Activated B cell treated with CpG ODN at 0.5 μM for 24 hours (primary cell): ENCODE measurements at regions not wholly inside any gene's neighbourhood (a gene's known extent, or its start where the extent isn't known, plus 50 kb on each side); places are given as distances from the start of the nearest gene placed in this dataset.
"Not testable (repeated sequence)": the region's sequence is repeated elsewhere in the genome, so short reads cannot be mapped to it uniquely, and the experiment has no call there.

Experiments used
- ATAC-seq: fragments of 200-7000 bp; cut with Tn5 transposase; one replicate; pipeline ENCODE4 v1.10.0; 2021; ENCODE audit warnings: low read depth, mild to moderate bottlenecking, moderate library complexity
- CTCF ChIA-PET: fragments of 350-600 bp; sonication (Branson Sonifier 250); formaldehyde crosslinking; loops from one replicate; lab custom pipeline; 2021; ENCODE audit warnings: antibody characterized with exemption; lab: Charles Lee
- POLR2A ChIA-PET: fragments of 350-600 bp; sonication (Branson Sonifier 250); formaldehyde crosslinking; loops from one replicate; lab custom pipeline; 2021; ENCODE audit warnings: antibody characterized with exemption; lab: Charles Lee
- DNase-seq: peaks from one replicate; pipeline ENCODE4 v3.0.0; 2022
- H3K27ac Mint-ChIP-seq: one replicate; pipeline ENCODE4 v1.8.0; 2020; ENCODE audit warnings: mixed read lengths
- H3K27me3 Mint-ChIP-seq: one replicate; pipeline ENCODE4 v1.8.0; 2021; ENCODE audit warnings: mixed read lengths
- H3K36me3 Mint-ChIP-seq: one replicate; pipeline ENCODE4 v1.8.0; 2021; ENCODE audit warnings: low read depth, mixed read lengths
- H3K4me1 Mint-ChIP-seq: one replicate; pipeline ENCODE4 v1.8.0; 2021; ENCODE audit warnings: mixed read lengths
- H3K4me3 Mint-ChIP-seq: one replicate; pipeline ENCODE4 v1.8.0; 2020; ENCODE audit warnings: mild to moderate bottlenecking, mixed read lengths
- H3K9me3 Mint-ChIP-seq: one replicate; pipeline ENCODE4 v1.8.0; 2020; ENCODE audit warnings: mixed read lengths
- intact Hi-C: fragments of 100-400 bp; cut with micrococcal nuclease; formaldehyde crosslinking; loops from one replicate; pipeline ENCODE4 v1.15.1; 2024
- TF ChIP-seq, protein P1 (sequence below): fragments of 200-600 bp; IDR thresholded peaks from one replicate; pipeline ENCODE4 v1.8.0; 2022; ENCODE audit warnings: antibody characterized with exemption, mild to moderate bottlenecking

DNA sequence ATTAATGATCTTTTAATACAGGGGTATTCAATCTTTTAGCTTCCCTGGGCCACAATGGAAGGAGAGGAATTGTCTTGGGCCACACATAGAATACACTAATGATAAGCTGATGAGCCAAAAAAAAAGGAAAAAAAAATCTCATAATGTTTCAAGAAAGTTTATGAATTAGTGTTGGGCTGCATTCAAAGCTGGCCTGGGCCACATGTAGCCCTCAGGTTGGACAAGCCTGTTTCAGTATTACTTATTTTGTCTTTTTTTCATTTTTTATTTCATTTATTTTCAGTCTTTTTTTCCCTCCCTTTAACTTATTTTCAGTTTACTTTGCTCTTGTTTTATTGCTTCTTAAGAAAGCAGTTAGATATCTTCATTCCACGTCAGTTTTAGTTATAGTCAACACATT lies 2171.8 kb upstream of the DEFB115 start:
- Mint-ChIP-seq H3K4me1 (no peaks in the 10 kb centered on the region), H3K4me3 (no peak overlapping the region), H3K27ac (no peak overlapping the region), H3K9me3 (peaks cover 21% of the 10 kb centered on the region), H3K27me3 (no peaks in the 10 kb centered on the region), H3K36me3 (no peaks in the 10 kb centered on the region)
- intact Hi-C loops: no loop called here
- ChIA-PET CTCF (no interaction called here), POLR2A (no interaction called here)
- TF ChIP-seq, protein P1, sequence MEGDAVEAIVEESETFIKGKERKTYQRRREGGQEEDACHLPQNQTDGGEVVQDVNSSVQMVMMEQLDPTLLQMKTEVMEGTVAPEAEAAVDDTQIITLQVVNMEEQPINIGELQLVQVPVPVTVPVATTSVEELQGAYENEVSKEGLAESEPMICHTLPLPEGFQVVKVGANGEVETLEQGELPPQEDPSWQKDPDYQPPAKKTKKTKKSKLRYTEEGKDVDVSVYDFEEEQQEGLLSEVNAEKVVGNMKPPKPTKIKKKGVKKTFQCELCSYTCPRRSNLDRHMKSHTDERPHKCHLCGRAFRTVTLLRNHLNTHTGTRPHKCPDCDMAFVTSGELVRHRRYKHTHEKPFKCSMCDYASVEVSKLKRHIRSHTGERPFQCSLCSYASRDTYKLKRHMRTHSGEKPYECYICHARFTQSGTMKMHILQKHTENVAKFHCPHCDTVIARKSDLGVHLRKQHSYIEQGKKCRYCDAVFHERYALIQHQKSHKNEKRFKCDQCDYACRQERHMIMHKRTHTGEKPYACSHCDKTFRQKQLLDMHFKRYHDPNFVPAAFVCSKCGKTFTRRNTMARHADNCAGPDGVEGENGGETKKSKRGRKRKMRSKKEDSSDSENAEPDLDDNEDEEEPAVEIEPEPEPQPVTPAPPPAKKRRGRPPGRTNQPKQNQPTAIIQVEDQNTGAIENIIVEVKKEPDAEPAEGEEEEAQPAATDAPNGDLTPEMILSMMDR: no peak
- DNase-seq (no peak), ATAC-seq (no peak)

DNA sequence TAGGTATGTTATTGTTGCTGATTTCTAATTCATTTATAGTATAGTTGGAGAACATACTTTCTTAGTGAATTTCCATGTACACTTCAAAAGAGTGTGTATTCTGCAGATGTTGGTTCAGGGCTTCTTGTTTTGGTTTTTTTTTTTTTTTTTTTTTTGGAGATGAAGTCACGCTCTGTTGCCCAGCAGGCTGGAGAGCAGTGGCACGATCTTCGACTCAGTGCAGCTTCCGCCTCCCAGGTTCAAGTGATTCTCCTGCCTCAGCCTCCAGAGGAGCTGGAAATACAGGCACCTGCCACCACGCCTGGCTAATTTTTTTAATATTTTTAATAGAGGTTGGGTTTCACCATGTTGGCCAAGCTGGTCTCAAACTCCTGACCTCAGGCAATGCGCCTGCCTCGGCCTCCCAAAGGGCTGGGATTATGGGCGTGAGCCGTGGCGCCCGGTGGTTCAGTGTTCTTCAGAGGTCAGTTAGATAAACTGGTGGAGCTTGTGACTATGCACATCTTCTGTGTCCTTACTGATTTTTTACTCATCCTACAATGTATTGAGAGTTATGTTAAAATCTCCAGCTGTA lies 2171.2 kb upstream of the DEFB115 start:
- H3K36me3 Mint-ChIP-seq, ATAC-seq, DNase-seq, intact Hi-C loops, POLR2A ChIA-PET, H3K4me3 Mint-ChIP-seq, CTCF ChIA-PET, H3K27ac Mint-ChIP-seq, H3K4me1 Mint-ChIP-seq, H3K27me3 Mint-ChIP-seq: not testable (repeated sequence)
- H3K9me3 Mint-ChIP-seq: peaks cover 21% of the 10 kb centered on the region

DNA sequence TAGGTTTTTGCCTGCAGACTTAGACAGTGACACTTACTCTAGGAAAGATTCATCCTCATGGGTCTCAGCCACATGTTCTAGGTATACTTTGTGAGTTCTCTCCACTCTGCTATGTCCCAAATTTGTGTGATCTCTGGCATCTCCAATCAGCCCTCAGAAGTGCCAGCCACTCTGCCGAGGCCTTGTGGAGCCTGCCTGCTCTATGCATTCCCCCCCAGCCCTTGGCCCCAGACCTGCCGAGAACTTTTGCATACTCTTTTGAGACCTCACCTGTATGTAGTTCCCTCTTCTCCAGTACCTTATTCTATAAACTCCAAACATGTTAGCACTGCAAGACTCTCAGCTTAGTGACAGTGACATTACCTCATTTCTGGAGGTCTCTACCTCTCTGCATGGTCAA lies 2170.5 kb upstream of the DEFB115 start:
- DNase-seq (no peak), ATAC-seq (no peak)
- POLR2A ChIA-PET: no interaction called here
- Mint-ChIP-seq H3K36me3 (no peaks in the 10 kb centered on the region), H3K4me3 (no peak overlapping the region), H3K4me1 (no peaks in the 10 kb centered on the region), H3K27ac (no peak overlapping the region), H3K9me3 (peaks cover 21% of the 10 kb centered on the region), H3K27me3 (no peaks in the 10 kb centered on the region)
- CTCF ChIA-PET: no interaction called here
- intact Hi-C loops: no loop called here
- TF ChIP-seq, protein P1: no peak

- ATAC-seq, H3K27me3 Mint-ChIP-seq, H3K27ac Mint-ChIP-seq, intact Hi-C loops, H3K36me3 Mint-ChIP-seq, H3K4me3 Mint-ChIP-seq, POLR2A ChIA-PET, CTCF ChIA-PET, H3K4me1 Mint-ChIP-seq, DNase-seq: not testable (repeated sequence)
- peaks cover 21% of the 10 kb centered on the region for H3K9me3 Mint-ChIP-seq
Measured at GRCh38 chr20:29087887-29088286, 2169.6 kb upstream of the DEFB115 start.

DNA sequence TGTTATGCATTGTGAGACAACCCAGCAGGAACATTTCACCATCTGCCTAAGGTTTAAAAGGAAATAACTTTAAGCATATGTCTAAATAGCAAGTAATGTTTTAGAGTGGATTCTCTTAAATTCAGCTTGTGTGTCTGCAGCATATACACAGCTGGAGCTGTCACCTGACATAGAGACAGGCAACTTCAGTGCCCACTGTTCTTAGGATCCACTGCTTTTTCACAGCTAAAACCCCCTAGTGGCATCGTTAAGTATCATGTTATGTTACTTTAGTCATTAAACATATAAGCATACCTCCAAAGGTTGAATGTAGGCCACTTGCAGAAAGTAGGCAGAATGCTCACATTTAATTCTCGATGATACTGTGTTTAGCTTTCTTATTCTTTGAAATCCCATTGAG lies 2169.0 kb upstream of the DEFB115 start:
- H3K27ac Mint-ChIP-seq, H3K4me3 Mint-ChIP-seq, DNase-seq, CTCF ChIA-PET, H3K4me1 Mint-ChIP-seq, H3K36me3 Mint-ChIP-seq, H3K27me3 Mint-ChIP-seq, intact Hi-C loops, ATAC-seq, POLR2A ChIA-PET: not testable (repeated sequence)
- peaks cover 20% of the 10 kb centered on the region for H3K9me3 Mint-ChIP-seq

DNA sequence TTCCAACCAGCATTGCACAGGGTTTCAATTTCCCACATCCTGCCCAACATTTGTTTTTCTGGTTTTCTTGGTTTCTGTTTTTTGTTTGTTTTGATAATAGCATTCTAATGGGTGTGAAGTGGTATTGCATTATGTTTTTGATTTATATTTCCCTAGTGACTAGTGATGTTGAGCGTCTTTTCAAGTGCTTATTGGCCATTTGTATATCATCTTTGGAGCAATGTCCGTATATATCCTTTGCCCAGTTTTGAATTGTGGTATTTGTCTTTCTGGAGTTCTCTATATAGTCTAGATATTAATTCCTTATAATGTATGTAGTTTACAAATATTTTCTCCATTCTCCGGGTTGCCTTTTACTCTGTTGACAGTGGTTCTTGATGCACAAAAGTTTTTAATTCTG lies 2168.1 kb upstream of the DEFB115 start:
- POLR2A ChIA-PET, H3K27ac Mint-ChIP-seq, intact Hi-C loops, ATAC-seq, CTCF ChIA-PET, H3K36me3 Mint-ChIP-seq, H3K4me3 Mint-ChIP-seq, H3K4me1 Mint-ChIP-seq, DNase-seq, H3K27me3 Mint-ChIP-seq: not testable (repeated sequence)
- H3K9me3 Mint-ChIP-seq: peaks cover 18% of the 10 kb centered on the region

DNA sequence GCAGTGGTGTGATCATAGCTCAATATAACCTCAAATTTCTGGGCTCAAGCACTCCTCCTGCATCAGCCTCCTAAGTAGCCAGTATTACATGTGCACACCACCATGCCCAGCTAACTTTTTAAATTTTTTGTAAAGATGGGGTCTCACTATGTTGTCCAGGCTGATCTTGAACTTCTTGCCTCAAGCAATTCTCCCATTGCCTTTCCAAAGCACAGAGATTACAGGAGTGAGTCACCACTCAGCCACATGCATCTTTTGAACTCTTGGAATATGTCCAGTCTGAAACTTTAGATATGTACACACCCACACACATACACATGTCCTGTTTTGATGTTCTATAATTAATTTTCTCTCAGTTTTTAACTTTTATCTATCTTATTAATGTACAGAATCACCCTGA lies 2163.5 kb upstream of the DEFB115 start:
- H3K27me3 Mint-ChIP-seq, POLR2A ChIA-PET, ATAC-seq, CTCF ChIA-PET, intact Hi-C loops, H3K4me3 Mint-ChIP-seq, H3K36me3 Mint-ChIP-seq, DNase-seq, H3K27ac Mint-ChIP-seq, H3K4me1 Mint-ChIP-seq: not testable (repeated sequence)
- H3K9me3 Mint-ChIP-seq: peaks cover 14% of the 10 kb centered on the region

GRCh38 chr20:29096695-29097094 lies 2160.8 kb upstream of the DEFB115 start:
- H3K27me3 Mint-ChIP-seq, H3K27ac Mint-ChIP-seq, H3K4me1 Mint-ChIP-seq, POLR2A ChIA-PET, H3K9me3 Mint-ChIP-seq, DNase-seq, ATAC-seq, intact Hi-C loops, CTCF ChIA-PET, H3K36me3 Mint-ChIP-seq, H3K4me3 Mint-ChIP-seq: not testable (repeated sequence)

- DNase-seq, ATAC-seq, H3K27ac Mint-ChIP-seq, POLR2A ChIA-PET, intact Hi-C loops, H3K9me3 Mint-ChIP-seq, H3K4me1 Mint-ChIP-seq, H3K36me3 Mint-ChIP-seq, H3K27me3 Mint-ChIP-seq, CTCF ChIA-PET, H3K4me3 Mint-ChIP-seq: not testable (repeated sequence)
Measured at GRCh38 chr20:29107884-29108283, 2149.6 kb upstream of the DEFB115 start.

DNA sequence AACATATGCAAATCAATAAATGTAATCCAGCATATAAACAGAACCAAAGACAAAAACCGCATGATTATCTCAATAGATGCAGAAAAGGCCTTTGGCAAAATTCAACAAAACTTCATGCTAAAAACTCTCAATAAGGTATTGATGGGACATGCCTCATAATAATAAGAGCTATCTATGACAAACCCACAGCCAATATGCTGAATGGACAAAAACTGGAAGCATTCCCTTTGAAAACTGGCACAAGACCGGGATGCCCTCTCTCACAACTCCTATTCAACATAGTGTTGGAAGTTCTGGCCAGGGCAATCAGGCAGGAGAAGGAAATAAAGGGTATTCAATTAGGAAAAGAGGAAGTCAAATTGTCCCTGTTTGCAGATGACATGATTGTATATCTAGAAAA lies 2148.1 kb upstream of the DEFB115 start:
- H3K27me3 Mint-ChIP-seq, DNase-seq, intact Hi-C loops, ATAC-seq, H3K27ac Mint-ChIP-seq, CTCF ChIA-PET, H3K36me3 Mint-ChIP-seq, POLR2A ChIA-PET, H3K4me3 Mint-ChIP-seq, H3K4me1 Mint-ChIP-seq: not testable (repeated sequence)
- peaks cover 16% of the 10 kb centered on the region for H3K9me3 Mint-ChIP-seq

DNA sequence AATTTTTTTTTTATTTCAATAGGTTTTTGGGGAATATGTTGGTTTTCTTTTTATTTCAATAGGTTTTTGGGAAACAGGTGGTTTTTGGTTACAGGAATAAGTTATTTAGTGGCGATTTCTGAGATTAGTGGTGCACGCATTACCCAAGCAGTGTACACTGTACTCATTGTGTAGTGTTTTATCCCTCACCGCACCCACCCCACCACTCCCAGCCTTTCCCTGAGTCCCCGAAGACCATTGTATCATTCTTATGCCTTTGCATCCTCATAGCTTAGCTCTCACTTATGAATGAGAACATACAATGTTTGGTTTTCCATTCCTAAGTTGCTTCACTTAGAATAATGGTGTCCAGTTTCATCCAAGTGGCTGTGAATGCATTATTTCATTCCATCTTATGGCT lies 2142.4 kb upstream of the DEFB115 start:
- POLR2A ChIA-PET, DNase-seq, ATAC-seq, H3K27ac Mint-ChIP-seq, CTCF ChIA-PET, H3K36me3 Mint-ChIP-seq, H3K27me3 Mint-ChIP-seq, H3K4me3 Mint-ChIP-seq, H3K4me1 Mint-ChIP-seq, intact Hi-C loops: not testable (repeated sequence)
- peaks cover 28% of the 10 kb centered on the region for H3K9me3 Mint-ChIP-seq
